ENCODE measurements at regions not wholly inside any gene's neighbourhood (a gene's known extent, or its start where the extent isn't known, plus 50 kb on each side); places are given as distances from the start of the nearest gene placed in this dataset.

DNA sequence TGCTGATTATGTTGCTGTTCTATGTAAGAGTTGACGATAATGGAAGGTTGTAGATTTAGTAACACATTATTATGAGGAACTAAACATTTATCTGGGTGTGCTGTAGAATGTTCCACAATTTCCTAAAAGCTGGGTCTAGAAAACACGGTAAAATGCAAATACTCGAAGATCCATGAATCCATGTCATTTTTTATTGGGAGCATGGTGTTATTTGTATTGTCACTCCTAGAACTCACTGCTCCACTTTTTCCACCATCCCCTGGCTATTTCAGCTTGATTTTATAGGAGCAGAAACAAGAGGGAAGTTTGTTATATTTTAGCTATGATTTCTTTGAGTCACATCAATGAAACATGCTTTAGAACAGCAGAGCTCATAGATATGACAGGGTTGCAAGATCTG, 155.0 kb upstream of the ANK2 start:
- DNase-seq (ENCODE audit: low read depth in 2 of 2), result no peak

DNA sequence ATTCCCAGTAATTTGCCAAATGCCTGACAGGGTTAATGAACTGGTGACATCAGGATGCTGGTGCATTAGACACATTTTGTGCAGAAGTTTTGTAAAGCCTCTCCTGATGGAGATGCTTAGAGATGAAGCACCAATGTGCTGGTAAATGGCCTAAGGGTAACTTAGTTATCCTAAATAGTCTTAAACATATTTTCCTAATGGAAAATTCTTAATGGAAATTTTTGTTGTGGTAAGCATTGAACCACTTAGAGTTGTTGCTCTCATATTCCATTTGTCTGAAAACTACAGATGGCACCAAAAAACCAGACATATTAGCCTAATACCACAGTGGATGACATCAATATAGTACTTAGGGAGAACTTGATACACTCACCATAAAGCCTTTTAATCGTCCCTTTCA, 154.5 kb upstream of the ANK2 start:
- no peak for DNase-seq (ENCODE audit: low read depth in 2 of 2)

DNA sequence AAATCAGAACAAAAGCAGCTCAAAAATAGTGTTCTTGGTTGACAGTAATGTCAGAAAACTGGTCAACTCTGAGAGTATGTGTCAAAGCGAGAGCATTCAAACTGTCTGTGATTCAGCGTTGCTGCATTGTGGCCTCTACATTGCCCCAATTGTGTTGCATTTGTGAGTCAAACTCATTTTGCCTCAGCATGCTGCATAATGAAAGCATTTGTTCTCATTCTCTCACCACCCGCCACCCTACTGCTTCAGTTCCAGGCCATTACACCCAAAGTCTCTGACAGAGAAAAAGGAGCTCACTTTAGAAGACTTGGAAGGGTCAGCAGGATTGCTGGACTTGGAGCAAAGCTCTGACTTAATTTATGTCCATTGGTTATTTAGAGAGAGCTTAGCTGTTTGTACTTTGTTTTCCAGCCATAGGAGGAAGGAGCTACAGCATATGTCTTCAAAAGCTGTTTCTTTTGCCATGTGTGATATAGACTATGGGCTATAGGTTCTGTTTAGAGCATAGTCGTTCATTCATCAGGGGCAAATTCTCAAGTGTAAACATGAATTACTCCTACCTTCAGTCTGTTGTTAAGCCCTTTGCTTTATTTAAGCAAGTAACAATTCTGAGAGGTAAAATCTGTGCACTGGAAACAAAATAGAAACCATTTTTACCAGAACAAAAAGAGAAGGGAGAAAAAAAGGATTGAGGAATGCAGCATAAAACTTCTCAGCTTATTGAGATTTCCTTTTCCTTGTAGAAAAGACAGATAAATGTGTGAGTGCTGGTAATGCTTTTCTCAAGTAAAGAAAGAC, 153.4 kb upstream of the ANK2 start:
- DNase-seq (ENCODE audit: low read depth in 2 of 2), result no peak

DNA sequence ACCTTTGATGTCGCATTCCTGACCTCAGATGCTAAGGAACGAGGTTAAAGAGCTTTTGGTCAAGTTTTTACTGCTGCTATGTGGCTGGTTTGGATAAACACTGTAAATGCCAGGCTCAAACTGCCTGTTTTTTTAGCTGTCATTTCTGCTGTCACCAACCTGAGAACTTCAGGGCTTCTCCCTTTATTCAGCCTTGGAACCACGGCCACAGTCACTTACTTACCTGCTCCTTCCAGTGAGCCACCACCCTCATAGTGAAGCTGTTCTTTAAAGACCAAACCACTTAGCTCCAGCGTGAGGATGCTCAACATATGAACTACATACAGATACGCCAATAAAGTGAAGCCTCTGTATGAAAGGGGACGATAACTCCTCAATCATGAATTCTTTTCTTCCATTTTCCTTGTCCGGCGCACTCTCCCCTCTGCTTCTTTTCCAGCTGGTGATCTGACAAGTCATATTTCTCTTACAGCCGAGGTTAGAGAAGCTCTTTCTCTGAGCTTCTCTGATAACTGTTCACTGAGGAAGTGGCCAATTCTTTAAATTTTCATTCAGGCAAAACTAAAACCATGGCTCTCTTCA, 152.8 kb upstream of the ANK2 start:
- no peak for DNase-seq (ENCODE audit: low read depth in 2 of 2)

DNA sequence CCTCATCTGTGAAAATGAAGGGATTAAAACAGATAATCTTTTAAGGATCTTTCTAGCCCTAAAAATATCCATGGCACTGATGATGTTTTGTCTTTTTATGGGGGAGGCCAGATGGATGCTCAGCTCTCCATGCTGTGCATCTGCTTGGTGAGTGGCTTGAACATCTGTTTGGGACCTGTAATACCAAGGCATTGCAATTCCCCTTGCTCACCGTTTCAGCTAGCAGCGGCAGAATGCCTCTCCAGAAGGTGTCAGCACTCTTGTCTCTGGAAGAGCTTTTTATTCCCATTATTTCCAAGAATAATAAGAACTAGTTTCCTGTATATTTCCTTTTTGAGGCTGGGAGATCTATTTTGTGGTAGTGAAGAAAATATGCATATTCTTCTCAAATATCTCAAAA, 151.9 kb upstream of the ANK2 start:
- no peak for DNase-seq (ENCODE audit: low read depth in 2 of 2)

DNA sequence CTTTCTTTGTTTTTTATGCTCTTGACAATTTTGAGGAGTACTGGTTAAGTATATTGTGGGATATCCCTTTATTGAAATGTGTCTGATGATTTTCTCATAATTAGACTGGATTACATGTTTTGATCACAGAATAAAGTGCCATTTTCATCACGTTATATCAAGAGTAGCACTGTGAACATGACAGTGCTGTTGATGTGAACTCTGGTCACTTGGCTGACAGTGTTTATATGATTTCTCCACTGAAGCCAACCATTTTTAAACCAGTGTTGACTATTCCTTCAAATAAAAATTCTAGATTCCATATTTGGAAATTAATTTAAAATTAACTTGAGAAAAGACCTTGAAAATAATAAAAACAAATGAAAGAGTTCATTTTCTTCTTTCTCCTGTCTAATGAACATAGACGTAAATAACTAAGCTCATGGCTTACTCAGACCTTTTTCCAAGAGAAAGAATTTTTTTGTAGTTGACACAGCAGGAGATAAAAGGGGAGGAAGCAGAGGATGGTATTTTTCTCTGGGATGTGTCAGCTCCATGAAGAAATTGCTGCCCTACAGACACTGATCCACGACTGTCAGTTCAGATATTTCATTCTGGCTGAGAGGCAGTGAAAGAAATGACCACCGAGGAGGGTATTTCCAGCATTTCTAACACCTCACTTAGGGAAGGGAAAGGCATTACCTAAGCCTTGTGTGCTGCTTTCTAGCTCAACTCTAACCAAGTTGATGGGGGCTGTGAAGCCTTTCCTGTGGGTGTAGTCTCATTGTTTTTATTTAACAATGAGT, 150.9 kb upstream of the ANK2 start:
- no peak for DNase-seq (ENCODE audit: low read depth in 2 of 2)

DNA sequence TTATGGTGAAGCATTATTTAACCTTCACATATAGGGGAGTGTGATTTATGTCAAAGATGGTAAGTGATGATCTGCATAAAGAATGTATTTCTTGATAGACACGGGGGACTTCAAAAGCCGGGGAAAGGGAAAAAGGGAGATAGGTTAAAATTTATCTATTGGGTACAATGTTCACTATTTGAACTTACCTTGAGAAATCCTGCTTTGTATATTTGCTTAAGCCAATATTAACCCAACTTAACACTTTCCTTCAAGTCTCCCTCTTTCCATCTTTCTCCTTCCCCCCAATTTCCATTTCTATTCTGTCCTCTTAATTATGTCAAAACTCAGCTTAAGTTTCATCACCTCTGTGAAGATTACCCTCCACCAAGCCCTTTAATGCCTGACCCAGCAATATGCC, 149.0 kb upstream of the ANK2 start:
- no peak for DNase-seq (ENCODE audit: low read depth in 2 of 2)

DNA sequence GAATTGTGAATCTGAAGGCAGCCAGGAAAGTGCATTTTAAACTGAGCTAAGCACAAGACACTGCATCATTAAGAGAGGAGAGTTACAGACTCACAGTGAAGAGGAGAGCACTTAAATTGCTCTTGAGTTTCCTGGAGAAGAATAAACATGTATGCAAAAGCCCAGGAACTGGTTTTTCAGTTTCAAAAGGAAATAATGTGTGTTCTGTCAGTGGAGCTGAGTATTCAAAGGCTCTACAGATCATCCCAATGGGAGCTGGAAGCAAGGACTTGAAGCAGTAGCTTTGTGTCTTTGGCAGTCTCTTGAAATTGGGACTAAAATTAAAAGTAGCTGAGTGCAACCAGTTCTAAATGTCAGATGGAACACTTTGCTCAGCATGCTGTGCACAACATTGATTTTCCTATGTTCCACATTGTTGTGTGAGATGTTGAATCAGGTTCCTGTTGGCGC, 147.5 kb upstream of the ANK2 start:
- DNase-seq (ENCODE audit: low read depth in 2 of 2), result no peak

DNA sequence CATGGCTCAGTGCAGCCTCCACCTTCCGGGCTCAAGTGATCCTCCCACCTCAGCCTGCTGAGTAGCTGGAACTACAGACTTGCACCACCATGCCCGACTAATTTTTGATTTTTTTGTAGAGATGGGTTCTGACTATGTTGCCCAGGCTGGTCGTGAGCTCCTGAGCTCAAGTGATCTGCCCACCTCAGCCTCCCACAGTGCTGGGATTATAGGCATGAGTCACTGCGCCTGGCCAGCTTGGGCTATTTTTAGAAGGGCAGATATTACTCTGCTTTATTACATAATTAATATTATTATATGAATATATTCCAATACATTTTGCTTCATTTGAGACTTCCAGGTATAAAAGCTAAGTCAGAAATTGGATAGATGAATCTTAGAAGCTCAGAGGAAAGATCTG, 143.7 kb upstream of the ANK2 start:
- DNase-seq (ENCODE audit: low read depth in 2 of 2), result no peak

DNA sequence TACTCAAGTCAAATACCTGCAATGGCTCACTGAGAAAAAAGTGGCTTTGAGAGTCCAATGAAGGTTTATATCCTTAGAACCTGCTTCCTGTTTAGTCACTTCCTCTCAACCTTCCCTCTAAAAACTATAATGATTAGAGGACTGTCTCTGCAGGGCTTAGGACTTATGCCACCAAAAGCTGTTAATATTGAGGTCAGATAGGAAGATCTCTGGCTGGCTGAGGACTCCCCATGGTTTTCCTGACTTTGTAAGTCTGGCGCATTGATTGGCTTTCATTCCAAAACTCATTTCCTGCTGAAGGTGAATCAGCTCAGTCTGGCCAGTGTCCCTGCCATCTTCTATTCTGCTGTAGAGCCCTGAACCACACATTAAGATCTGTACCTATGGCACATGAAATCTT, 140.9 kb upstream of the ANK2 start:
- no peak for DNase-seq (ENCODE audit: low read depth in 2 of 2)

DNA sequence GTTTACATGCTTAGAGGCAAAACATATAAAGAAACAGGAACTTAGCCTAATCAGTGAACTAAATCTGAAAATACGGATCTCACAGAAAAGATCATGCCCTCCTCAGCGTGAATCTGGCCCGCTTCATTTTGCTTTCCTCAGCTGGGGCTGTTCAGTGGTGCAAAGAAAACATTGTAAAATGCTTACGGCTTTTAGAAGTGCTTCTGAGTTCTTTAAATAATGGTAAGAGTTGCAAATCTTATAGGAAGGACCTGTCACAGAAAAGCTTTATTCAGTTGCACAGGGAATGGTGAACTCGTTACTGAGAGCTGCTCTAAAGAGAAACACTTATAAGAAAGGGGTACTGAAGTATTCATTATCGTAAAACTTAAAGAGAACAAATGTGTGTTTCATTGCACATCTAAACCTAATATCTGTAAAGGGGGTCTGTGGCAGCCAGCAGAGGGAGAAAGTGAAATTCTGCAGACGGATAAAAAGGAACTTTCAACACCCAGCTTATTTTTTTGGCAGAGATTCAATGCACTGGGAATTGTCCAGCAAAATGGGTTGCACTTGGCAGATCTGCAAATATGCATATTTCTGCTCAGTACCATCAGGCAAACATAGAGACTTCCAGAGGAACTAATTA, 139.2 kb upstream of the ANK2 start:
- no peak for DNase-seq (ENCODE audit: low read depth in 2 of 2)

DNA sequence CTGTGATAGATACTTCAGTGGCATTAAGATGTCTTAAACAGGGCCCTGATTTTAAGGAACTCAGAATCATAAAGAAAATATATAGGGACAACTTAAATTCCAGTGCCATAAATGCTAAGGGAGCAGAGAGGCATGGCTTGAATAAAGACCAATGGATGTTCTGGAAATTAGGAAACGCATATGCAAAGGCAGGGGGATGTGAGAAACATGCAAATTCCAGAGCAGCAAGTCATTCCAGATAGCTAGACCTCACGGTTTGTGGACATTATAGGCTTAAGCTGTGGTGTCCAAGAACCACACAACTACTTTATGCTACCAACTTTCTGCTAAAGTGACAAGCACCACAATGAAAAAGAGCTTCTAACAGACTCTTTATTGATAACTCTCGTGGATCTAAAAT, 132.6 kb upstream of the ANK2 start:
- DNase-seq (ENCODE audit: low read depth in 2 of 2), result no peak

DNA sequence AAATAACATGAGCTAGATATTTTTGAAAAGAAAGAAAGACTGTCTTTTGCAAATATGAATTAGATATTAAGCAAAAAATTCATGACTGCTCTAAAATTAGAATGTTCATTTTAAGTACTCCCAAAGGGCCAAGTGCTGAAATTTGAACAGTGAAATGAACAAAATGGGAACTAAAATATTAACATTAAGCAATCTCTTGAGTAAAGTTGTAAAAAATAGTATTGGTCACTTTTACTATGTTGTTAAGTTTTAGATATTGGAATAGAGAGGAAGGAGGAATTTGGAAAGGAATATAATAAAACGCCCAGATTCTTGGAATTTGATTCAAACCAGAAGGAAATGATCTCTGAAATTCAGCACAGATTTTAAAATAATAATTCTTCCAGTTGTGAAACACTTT, 125.9 kb upstream of the ANK2 start:
- no peak for DNase-seq (ENCODE audit: low read depth in 2 of 2)

DNA sequence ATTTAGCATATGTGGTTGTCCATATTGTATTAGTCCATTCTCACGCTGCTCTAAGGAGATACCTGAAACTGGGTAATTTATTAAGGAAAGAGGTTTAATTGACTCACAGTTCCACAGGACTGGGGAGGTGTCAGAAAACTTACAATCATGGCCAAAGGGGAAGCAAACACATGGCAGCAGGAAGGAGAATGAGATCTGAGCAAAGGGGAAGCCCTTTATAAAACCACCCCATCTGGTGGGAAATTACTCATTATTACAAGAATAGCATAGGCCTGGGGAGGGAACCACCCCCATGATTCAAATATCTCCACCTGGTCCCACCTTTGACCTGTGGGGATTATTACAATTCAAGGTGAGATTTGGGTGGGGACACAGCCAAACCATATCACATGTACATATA, 122.6 kb upstream of the ANK2 start:
- DNase-seq (ENCODE audit: low read depth in 2 of 2), result no peak

DNA sequence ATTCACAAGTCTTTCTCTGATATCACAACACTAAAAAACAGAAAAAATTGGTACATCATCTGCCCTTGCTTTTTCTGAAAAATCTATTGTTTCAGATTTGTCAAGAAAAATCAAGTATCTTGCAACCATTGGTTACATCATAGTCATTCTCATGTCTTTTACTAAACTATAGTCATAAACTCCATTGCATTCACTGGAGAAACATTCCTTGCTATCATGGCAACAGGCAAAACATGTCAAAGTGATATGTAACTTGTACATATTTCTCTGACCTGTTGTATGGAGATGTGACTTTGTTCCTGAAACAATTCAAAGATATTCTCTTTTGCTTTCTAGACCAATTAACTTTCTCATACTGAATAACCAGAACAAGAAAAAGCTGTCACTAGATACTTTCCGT, 121.9 kb upstream of the ANK2 start:
- DNase-seq (ENCODE audit: low read depth in 2 of 2), result no peak

DNA sequence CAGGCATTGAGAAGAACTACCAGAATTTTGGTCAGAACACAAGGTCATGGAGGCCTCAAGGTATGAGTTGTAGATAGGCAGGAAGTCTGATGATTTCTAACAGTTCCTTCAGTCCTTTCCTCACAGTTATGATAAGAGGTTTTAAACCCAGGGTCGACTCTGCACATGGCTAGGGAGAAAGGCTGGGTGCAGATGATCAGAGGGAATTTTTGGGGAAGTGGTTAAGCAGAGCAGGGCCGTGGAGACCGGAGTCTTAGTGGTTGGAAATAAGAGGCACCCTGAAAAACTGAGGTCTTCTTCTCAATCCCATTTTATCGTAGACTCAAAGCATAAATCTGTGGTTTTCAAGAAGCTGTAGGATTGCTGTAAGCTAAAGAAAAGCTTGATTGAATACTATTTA, 118.5 kb upstream of the ANK2 start:
- DNase-seq (ENCODE audit: low read depth in 2 of 2), result no peak

DNA sequence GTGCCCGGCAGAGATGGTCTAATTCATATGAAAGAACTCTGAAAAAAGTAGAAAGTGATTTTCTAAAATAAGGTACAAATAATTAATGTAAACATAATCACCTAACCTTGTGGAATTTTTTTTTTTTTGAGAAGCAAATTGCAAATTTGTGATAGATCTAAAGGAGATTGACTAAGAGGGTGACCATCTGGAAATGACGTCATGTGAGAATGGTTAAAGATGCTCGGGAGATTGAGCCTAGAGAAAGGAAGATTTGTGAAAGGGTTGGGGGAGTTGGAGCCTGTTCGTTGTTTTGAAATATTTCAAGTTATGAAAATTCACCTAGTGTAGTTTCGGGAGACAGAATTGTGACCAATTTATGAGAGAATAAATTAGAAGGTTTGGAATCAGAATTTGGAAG, 115.7 kb upstream of the ANK2 start:
- no peak for DNase-seq (ENCODE audit: low read depth in 2 of 2)

DNA sequence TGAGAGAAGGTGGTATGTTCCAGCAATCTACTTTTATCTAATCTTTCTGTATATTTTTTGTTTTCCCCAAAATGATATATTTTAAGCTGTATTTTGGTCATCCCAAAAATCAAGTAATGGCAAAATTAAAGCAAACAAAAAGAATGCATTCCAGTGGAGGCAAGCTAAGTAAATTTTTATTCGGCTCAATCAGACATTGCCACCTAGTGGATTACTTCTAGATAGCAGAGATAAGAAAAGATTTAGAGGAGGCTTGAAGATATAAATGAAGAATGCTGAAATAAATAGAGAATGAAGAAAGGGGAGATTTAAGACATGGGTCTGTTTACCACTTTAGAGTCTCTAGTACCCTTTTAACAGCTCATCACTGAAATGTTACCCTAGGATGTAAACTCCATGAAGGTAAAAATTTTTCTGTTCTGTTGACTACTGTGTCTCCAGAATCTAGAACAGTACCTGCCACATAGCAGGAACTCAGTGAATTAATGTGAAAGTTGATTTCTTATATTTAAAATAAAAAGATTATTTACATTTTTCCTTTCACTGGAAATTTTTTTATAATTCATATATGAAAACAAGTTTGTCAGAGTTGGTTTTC, 110.9 kb upstream of the ANK2 start:
- no peak for DNase-seq (ENCODE audit: low read depth in 2 of 2)

DNA sequence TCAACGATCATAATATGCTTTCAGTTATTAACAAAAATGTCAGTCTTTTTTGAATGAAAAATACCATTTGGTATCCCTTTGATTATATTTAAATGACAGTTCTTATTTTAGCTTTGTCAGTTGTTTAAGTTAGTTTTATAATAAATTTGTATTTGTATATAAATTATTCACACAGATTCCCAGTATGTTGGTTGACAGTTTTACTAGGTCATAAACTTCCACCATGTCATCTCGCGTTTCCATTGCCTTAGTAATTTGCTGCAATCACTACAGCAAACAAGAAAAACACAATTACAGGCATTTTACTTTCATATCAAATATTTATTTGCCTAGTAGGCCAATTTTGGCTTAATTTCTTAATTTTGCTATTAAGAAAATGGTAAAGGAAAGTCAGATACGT, 109.6 kb upstream of the ANK2 start:
- DNase-seq (ENCODE audit: low read depth in 2 of 2), result no peak

DNA sequence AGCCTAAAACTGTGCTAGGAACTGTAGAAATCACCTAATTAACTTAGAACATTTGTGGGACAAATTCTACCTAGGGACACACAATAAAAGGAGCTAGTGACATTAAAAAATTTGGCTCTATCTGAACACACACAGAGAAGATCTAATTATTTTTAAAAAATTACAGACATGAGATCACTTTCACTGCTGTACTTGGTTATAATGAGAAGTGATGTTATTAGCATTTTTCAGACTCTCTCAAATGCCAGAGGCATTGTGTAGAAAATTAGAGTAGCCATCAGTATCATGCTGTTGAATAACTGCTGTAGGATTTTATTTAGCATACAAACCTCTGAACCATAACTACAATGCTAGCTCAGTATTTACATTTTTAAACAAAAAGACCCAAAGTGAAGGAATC, 109.1 kb upstream of the ANK2 start:
- no peak for DNase-seq (ENCODE audit: low read depth in 2 of 2)

DNA sequence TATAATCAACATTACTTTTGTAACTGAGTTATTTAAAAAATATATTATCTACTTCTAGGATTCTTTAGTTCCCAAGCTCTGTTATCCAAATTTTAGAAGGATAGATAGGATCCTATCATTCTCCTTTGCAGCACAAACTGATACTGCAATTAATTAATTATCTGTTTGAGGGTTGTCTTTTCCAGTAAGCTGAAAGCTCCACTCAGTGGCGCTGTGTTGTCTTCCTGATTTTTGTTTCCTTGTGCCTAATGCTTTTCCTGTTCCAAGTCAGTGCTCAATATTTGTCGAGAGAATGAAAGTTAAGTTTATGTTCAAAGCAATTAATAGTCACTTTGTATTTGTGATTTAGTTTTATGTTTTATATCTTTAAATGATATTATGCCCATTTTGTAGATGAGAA, 107.4 kb upstream of the ANK2 start:
- DNase-seq (ENCODE audit: low read depth in 2 of 2), result no peak

DNA sequence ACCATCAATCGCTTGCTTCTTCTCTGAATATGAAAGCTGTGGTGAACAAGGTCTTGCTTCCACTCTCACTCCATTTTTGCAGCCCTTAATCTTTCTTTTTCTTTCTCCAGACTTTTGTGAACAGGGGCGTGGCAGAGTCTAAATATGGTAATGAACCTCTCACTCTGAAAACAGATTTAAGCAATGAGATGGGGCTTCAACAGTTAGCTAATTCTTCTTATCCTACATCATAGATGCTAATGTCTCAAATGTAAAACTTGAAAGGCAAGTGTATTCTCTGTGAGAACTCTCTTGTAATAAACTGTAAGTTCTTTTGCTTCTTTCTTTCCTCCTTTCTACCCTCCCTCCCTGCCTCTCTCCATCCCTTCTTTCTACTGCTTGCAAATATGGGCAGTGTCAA, 106.5 kb upstream of the ANK2 start:
- DNase-seq (ENCODE audit: low read depth in 2 of 2), result no peak
